Hepatocyte (in vitro differentiated cells): ENCODE measurements at regions not wholly inside any gene's neighbourhood (a gene's known extent, or its start where the extent isn't known, plus 50 kb on each side); places are given as distances from the start of the nearest gene placed in this dataset.

Experiments used
- EZH2 ChIP-seq: fragments of 200-600 bp; sonication (generic); IDR thresholded peaks from 2 replicates; pipeline ENCODE4 v1.6.1; 2016; ENCODE audit warnings: antibody characterized with exemption, mild to moderate bottlenecking, borderline replicate concordance
- EZH2phosphoT487 ChIP-seq: fragments of 200-600 bp; sonication (generic); IDR thresholded peaks from one replicate; pipeline ENCODE4 v1.6.1; 2018; ENCODE audit warnings: antibody characterized with exemption, mild to moderate bottlenecking, low read depth, moderate library complexity; ENCODE audit not compliant: unreplicated experiment, severe bottlenecking
- TF ChIP-seq, protein P1 (sequence below): fragments of 200-600 bp; sonication (generic); IDR thresholded peaks from 2 replicates; pipeline ENCODE4 v1.5.1; 2016; ENCODE audit warnings: antibody characterized with exemption, mild to moderate bottlenecking; ENCODE audit not compliant: poor library complexity

DNA sequence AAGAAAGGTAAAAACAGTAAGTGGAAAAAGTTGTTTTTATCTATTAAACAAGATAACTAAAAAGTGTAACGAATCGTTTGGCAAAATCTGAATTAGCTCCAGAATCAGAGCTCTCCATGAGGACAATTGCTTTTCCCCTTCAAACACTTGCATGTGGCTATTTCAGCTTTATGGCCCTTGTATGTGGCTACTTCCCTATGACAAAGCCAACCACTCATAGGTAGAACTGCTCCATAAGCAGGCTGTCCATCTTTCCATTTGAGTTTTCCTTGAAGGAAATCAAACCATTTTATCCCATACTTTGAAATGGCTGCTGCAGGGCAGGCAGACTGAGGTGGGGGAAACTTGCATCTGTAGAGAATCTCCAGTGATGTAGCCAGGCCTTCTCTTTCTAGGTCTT lies 445.5 kb upstream of the ID2 start:
- TF ChIP-seq EZH2 (no peak), EZH2phosphoT487 (no peak)
- TF ChIP-seq, protein P1, sequence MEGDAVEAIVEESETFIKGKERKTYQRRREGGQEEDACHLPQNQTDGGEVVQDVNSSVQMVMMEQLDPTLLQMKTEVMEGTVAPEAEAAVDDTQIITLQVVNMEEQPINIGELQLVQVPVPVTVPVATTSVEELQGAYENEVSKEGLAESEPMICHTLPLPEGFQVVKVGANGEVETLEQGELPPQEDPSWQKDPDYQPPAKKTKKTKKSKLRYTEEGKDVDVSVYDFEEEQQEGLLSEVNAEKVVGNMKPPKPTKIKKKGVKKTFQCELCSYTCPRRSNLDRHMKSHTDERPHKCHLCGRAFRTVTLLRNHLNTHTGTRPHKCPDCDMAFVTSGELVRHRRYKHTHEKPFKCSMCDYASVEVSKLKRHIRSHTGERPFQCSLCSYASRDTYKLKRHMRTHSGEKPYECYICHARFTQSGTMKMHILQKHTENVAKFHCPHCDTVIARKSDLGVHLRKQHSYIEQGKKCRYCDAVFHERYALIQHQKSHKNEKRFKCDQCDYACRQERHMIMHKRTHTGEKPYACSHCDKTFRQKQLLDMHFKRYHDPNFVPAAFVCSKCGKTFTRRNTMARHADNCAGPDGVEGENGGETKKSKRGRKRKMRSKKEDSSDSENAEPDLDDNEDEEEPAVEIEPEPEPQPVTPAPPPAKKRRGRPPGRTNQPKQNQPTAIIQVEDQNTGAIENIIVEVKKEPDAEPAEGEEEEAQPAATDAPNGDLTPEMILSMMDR, result no peak
